ENCODE measurements at regions not wholly inside any gene's neighbourhood (a gene's known extent, or its start where the extent isn't known, plus 50 kb on each side); places are given as distances from the start of the nearest gene placed in this dataset.

- WGBS (ENCODE audit: insufficient coverage, insufficient replicate concordance, low lambda C conversion rate, missing lambda C conversion rate): 31% methylated on average over 1 of the region's 1 CpG
- Histone ChIP-seq H3K27me3 (replicated peaks in 1 of 2; ENCODE audit: control insufficient read depth in 2 of 2, insufficient read depth in 2 of 2, low read length in 1 of 2) (no peaks in the 10 kb centered on the region), H3K36me3 (ENCODE audit: control insufficient read depth in 2 of 2, insufficient read depth in 2 of 2, low read length in 1 of 2) (no peaks in the 10 kb centered on the region), H3K4me1 (ENCODE audit: control insufficient read depth, insufficient read depth, low read length) (no peaks in the 10 kb centered on the region), H3K27ac (ENCODE audit: control insufficient read depth, insufficient read depth) (no peak overlapping the region), H4K20me1 (ENCODE audit: control insufficient read depth, insufficient read depth) (no peaks in the 10 kb centered on the region), H3K4me3 (no peak overlapping the region), H3K79me2 (ENCODE audit: control insufficient read depth, insufficient read depth, low read length) (no peaks in the 10 kb centered on the region), H3K9me3 (replicated peaks; ENCODE audit: control insufficient read depth, insufficient read depth, low read length) (no peaks in the 10 kb centered on the region), H3K9ac (ENCODE audit: control insufficient read depth, insufficient read depth, low read length) (no peak overlapping the region), H2AFZ (ENCODE audit: control insufficient read depth, low read depth, low read length) (no peak overlapping the region), H3K4me2 (ENCODE audit: control insufficient read depth, insufficient read depth) (no peak overlapping the region)
- ChIA-PET CTCF (no interaction called here), RAD21 (ENCODE audit: unreplicated experiment) (no interaction called here), POLR2A (no interaction called here), SMC1A (ENCODE audit: uncharacterized antibody, unreplicated experiment) (no interaction called here)
- FAIRE-seq: no peak
- no peak for ATAC-seq
- in situ Hi-C loops (cut with MboI): no loop called here
- DNase-seq (ENCODE audit: low read depth, low spot score): no peak
- no TSS peak for BruUV-seq (replicated peaks)
- intact Hi-C loops (cut with micrococcal nuclease; ENCODE audit: unreplicated experiment): no loop called here
- TF ChIP-seq ZNF217 (IDR thresholded peaks at IDR 0.05) (no peak), NFYA (IDR thresholded peaks at IDR 0.05; ENCODE audit: borderline replicate concordance, low read depth, low read length) (no peak), HDAC6 (IDR thresholded peaks at IDR 0.05; ENCODE audit: unreplicated experiment) (no peak), CHD1 (IDR thresholded peaks at IDR 0.05; ENCODE audit: low read depth, low read length) (no peak), BCL3 (IDR thresholded peaks at IDR 0.05; ENCODE audit: borderline replicate concordance, insufficient read depth, low read depth, low read length, poor library complexity, severe bottlenecking) (no peak), ZNF24 (IDR thresholded peaks at IDR 0.05) (no peak), TCF3 (IDR thresholded peaks at IDR 0.05; ENCODE audit: borderline replicate concordance, insufficient read depth, low read depth, low read length) (no peak), E2F4 (IDR thresholded peaks at IDR 0.05; ENCODE audit: low read depth, low read length) (no peak), RAD21 (IDR thresholded peaks at IDR 0.05; ENCODE audit: insufficient read depth, low read depth, low read length) (no peak), SMAD1 (IDR thresholded peaks at IDR 0.05; ENCODE audit: low read depth, partially characterized antibody) (no peak), BMI1 (IDR thresholded peaks at IDR 0.05; ENCODE audit: borderline replicate concordance) (no peak), STAT1 (conservative IDR thresholded peaks at IDR 0.05) (no peak)
Measured at GRCh38 chr2:13180729-13181128, 464.0 kb downstream of the TRIB2 start.
